ENCODE measurements at regions not wholly inside any gene's neighbourhood (a gene's known extent, or its start where the extent isn't known, plus 50 kb on each side); places are given as distances from the start of the nearest gene placed in this dataset.

GRCh38 chr11:70735976-70736375, 337.6 kb downstream of the CTTN start:
- no peak for TF ChIP-seq CTCF (IDR thresholded peaks at IDR 0.05)
- no peaks in the 10 kb centered on the region for H3K4me1 ChIP-seq (ENCODE audit: low read depth)
- no peak overlapping the region for H3K4me3 ChIP-seq
- intact Hi-C loops (cut with DNase I, micrococcal nuclease) = no loop called here
- H3K9me3 ChIP-seq = no peaks in the 10 kb centered on the region
- H3K36me3 ChIP-seq (ENCODE audit: low read depth) = no peaks in the 10 kb centered on the region
- ATAC-seq (no peak), DNase-seq (no peak)

GRCh38 chr11:70736461-70736860, 338.1 kb downstream of the CTTN start:
- DNase-seq (no peak), ATAC-seq (no peak)
- Histone ChIP-seq H3K36me3 (ENCODE audit: low read depth) (no peaks in the 10 kb centered on the region), H3K9me3 (no peaks in the 10 kb centered on the region), H3K4me3 (no peak overlapping the region), H3K4me1 (ENCODE audit: low read depth) (no peaks in the 10 kb centered on the region)
- intact Hi-C loops (cut with DNase I, micrococcal nuclease) = no loop called here
- TF ChIP-seq CTCF (IDR thresholded peaks at IDR 0.05) = no peak

DNA sequence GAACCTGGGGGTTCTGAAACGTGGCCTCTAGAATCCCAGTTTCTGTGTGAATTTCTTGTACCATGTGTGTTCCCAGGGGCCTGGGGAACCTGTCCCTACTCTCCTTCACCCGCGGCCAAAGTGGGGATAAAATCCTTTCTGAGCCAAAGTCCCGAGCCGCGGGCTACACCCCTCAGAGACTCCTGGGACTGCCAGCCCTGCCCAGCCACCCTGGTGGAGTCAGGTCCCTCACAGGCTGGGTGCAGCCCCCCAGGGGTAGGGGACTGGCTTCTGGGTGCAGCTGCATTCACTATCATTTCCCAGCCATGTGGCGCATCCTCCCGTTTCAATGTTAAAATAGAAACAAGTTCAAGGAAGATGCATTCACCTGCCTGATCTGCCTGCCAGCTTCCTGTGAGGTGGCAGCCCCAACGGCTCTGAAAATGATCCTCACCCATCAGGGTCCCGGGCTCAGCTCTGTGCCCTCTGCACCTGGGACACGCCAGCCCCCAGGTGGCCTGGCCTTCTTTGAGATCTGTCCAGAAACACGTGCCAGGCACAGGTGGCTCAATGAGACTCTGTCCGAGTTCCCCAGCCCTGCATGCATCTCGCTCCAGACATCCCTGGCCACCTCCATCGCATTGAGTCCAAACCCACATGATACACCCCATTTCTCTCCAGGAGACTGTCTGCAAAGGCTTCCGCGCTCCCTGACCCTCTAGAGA, 338.8 kb downstream of the CTTN start:
- no peaks in the 10 kb centered on the region for H3K4me1 ChIP-seq (ENCODE audit: low read depth)
- DNase-seq (no peak), ATAC-seq (no peak)
- no peaks in the 10 kb centered on the region for H3K36me3 ChIP-seq (ENCODE audit: low read depth)
- H3K9me3 ChIP-seq = no peaks in the 10 kb centered on the region
- no peak for TF ChIP-seq CTCF (IDR thresholded peaks at IDR 0.05)
- intact Hi-C loops (cut with DNase I, micrococcal nuclease) = no loop called here
- H3K4me3 ChIP-seq = no peak overlapping the region

- Histone ChIP-seq H3K4me3 (no peak overlapping the region), H3K4me1 (ENCODE audit: low read depth) (no peaks in the 10 kb centered on the region), H3K36me3 (ENCODE audit: low read depth) (no peaks in the 10 kb centered on the region), H3K9me3 (no peaks in the 10 kb centered on the region)
- TF ChIP-seq CTCF (IDR thresholded peaks at IDR 0.05) = no peak
- no peak for ATAC-seq
- intact Hi-C loops (cut with DNase I, micrococcal nuclease) = no loop called here
- DNase-seq = no peak
Measured at GRCh38 chr11:70737816-70738630, 339.7 kb downstream of the CTTN start.

DNA sequence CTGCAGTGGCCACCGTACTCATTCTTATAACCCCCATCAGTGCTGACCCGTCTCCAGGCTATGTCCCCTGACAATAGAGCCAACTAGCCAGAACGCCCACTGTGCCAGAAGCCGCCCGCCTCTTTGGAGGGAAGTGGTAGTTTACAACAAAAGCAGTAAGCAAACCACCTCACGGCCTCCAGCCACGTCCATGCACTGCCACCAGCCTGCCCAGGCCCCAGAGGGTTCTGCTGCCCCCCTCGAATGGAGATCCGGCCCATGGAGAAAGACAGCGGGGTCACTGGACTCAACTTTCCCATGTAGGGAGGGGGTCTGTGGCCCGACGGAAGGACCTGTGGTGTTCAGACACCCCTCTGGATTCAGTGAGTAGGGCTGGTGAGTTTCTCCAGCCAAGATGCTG, 340.3 kb downstream of the CTTN start:
- DNase-seq = no peak
- ATAC-seq = no peak

More for the DNA sequence above, 340.3 kb downstream of the CTTN start:
- Histone ChIP-seq H3K4me3 (no peak overlapping the region), H3K4me1 (ENCODE audit: low read depth) (no peaks in the 10 kb centered on the region), H3K36me3 (ENCODE audit: low read depth) (no peaks in the 10 kb centered on the region), H3K9me3 (no peaks in the 10 kb centered on the region)
- no peak for TF ChIP-seq CTCF (IDR thresholded peaks at IDR 0.05)
- intact Hi-C loops (cut with DNase I, micrococcal nuclease) = no loop called here

All from mucosa of descending colon (tissue), 3 donors.